BLaER1 (cell line): ENCODE measurements at regions not wholly inside any gene's neighbourhood (a gene's known extent, or its start where the extent isn't known, plus 50 kb on each side); places are given as distances from the start of the nearest gene placed in this dataset.

Source experiments
- H3K27ac ChIP-seq: shearing (Covaris generic); formaldehyde crosslinking; 2 replicates; pipeline ENCODE4 v1.8.1; 2022
- H3K27me3 ChIP-seq: shearing (Covaris generic); formaldehyde crosslinking; 2 replicates; pipeline ENCODE4 v1.8.1; 2022
- H3K36me3 ChIP-seq: shearing (Covaris generic); formaldehyde crosslinking; 2 replicates; pipeline ENCODE4 v1.8.1; 2022
- H3K4me1 ChIP-seq: shearing (Covaris generic); formaldehyde crosslinking; 2 replicates; pipeline ENCODE4 v1.8.1; 2022
- H3K4me2 ChIP-seq: shearing (Covaris generic); formaldehyde crosslinking; 2 replicates; pipeline ENCODE4 v1.8.1; 2022
- H3K4me3 ChIP-seq: shearing (Covaris generic); formaldehyde crosslinking; 2 replicates; pipeline ENCODE4 v1.8.1; 2022
- H3K9ac ChIP-seq: shearing (Covaris generic); formaldehyde crosslinking; 2 replicates; pipeline ENCODE4 v1.8.1; 2022
- H3K9me3 ChIP-seq: shearing (Covaris generic); formaldehyde crosslinking; 2 replicates; pipeline ENCODE4 v1.8.1; 2022
- H4K20me1 ChIP-seq: shearing (Covaris generic); formaldehyde crosslinking; 2 replicates; pipeline ENCODE4 v1.8.1; 2022
- Cebpa-rat ChIP-seq: shearing (Covaris generic); IDR thresholded peaks from 2 replicates; pipeline ENCODE4 v1.8.1; 2022

- Histone ChIP-seq H3K9me3 (no peaks in the 10 kb centered on the region), H3K4me2 (no peak overlapping the region), H3K4me1 (no peaks in the 10 kb centered on the region), H3K27me3 (no peaks in the 10 kb centered on the region), H4K20me1 (no peaks in the 10 kb centered on the region), H3K9ac (no peak overlapping the region), H3K36me3 (no peaks in the 10 kb centered on the region), H3K27ac (no peak overlapping the region), H3K4me3 (no peak overlapping the region)
- TF ChIP-seq Cebpa-rat: no peak
Observed at GRCh38 chr5:112010475-112010874, 253.5 kb upstream of the NREP start.

- H3K9ac ChIP-seq: no peak overlapping the region
- H3K9me3 ChIP-seq: no peaks in the 10 kb centered on the region
- no peak overlapping the region for H3K4me2 ChIP-seq
- no peak for TF ChIP-seq Cebpa-rat
- H4K20me1 ChIP-seq: no peaks in the 10 kb centered on the region
- no peaks in the 10 kb centered on the region for H3K27me3 ChIP-seq
- H3K4me3 ChIP-seq: no peak overlapping the region
- no peak overlapping the region for H3K27ac ChIP-seq
- peaks cover 5% of the 10 kb centered on the region; the same call in 1 of the 2 replicates for H3K4me1 ChIP-seq
- H3K36me3 ChIP-seq: no peaks in the 10 kb centered on the region
Observed at GRCh38 chr5:112006721-112007120, 249.7 kb upstream of the NREP start.

- TF ChIP-seq Cebpa-rat: no peak
- Histone ChIP-seq H3K9ac (no peak overlapping the region), H4K20me1 (no peaks in the 10 kb centered on the region), H3K4me1 (peaks cover 5% of the 10 kb centered on the region; the same call in 1 of the 2 replicates), H3K4me3 (no peak overlapping the region), H3K9me3 (no peaks in the 10 kb centered on the region), H3K36me3 (no peaks in the 10 kb centered on the region), H3K4me2 (no peak overlapping the region), H3K27ac (no peak overlapping the region), H3K27me3 (no peaks in the 10 kb centered on the region)
Observed at GRCh38 chr5:112005623-112005930, 248.6 kb upstream of the NREP start.

- Histone ChIP-seq H4K20me1 (no peaks in the 10 kb centered on the region), H3K36me3 (no peaks in the 10 kb centered on the region), H3K4me1 (peaks cover 5% of the 10 kb centered on the region; the same call in 1 of the 2 replicates), H3K9ac (no peak overlapping the region), H3K4me3 (no peak overlapping the region), H3K27ac (no peak overlapping the region), H3K9me3 (no peaks in the 10 kb centered on the region), H3K4me2 (no peak overlapping the region), H3K27me3 (no peaks in the 10 kb centered on the region)
- TF ChIP-seq Cebpa-rat: no peak
Observed at GRCh38 chr5:112004867-112005622, 248.1 kb upstream of the NREP start.

GRCh38 chr5:112002376-112002775, 245.4 kb upstream of the NREP start:
- no peaks in the 10 kb centered on the region for H3K9me3 ChIP-seq
- H3K4me3 ChIP-seq: no peak overlapping the region
- no peaks in the 10 kb centered on the region for H3K27me3 ChIP-seq
- TF ChIP-seq Cebpa-rat: no peak
- no peaks in the 10 kb centered on the region for H4K20me1 ChIP-seq
- no peak overlapping the region for H3K27ac ChIP-seq
- H3K4me1 ChIP-seq: peaks cover 5% of the 10 kb centered on the region; the same call in 1 of the 2 replicates
- no peak overlapping the region for H3K9ac ChIP-seq
- no peaks in the 10 kb centered on the region for H3K36me3 ChIP-seq
- no peak overlapping the region for H3K4me2 ChIP-seq

GRCh38 chr5:111999286-111999685, 242.3 kb upstream of the NREP start:
- Histone ChIP-seq H3K4me3 (no peak overlapping the region), H3K27ac (no peak overlapping the region), H3K9me3 (no peaks in the 10 kb centered on the region), H3K36me3 (no peaks in the 10 kb centered on the region), H3K4me2 (no peak overlapping the region), H3K9ac (no peak overlapping the region), H4K20me1 (no peaks in the 10 kb centered on the region), H3K4me1 (no peaks in the 10 kb centered on the region), H3K27me3 (no peaks in the 10 kb centered on the region)
- TF ChIP-seq Cebpa-rat: no peak

GRCh38 chr5:111998871-111999270, 241.9 kb upstream of the NREP start:
- H3K9me3 ChIP-seq: no peaks in the 10 kb centered on the region
- no peaks in the 10 kb centered on the region for H3K27me3 ChIP-seq
- no peaks in the 10 kb centered on the region for H4K20me1 ChIP-seq
- no peak for TF ChIP-seq Cebpa-rat
- H3K4me3 ChIP-seq: no peak overlapping the region
- H3K4me1 ChIP-seq: no peaks in the 10 kb centered on the region
- H3K27ac ChIP-seq: no peak overlapping the region
- no peaks in the 10 kb centered on the region for H3K36me3 ChIP-seq
- no peak overlapping the region for H3K9ac ChIP-seq
- no peak overlapping the region for H3K4me2 ChIP-seq

- TF ChIP-seq Cebpa-rat: no peak
- H3K36me3 ChIP-seq: no peaks in the 10 kb centered on the region
- H3K27ac ChIP-seq: no peak overlapping the region
- peaks cover 5% of the 10 kb centered on the region; the same call in 1 of the 2 replicates for H3K9me3 ChIP-seq
- no peak overlapping the region for H3K9ac ChIP-seq
- no peaks in the 10 kb centered on the region for H3K4me1 ChIP-seq
- H3K27me3 ChIP-seq: no peaks in the 10 kb centered on the region
- H3K4me3 ChIP-seq: no peak overlapping the region
- H4K20me1 ChIP-seq: no peaks in the 10 kb centered on the region
- no peak overlapping the region for H3K4me2 ChIP-seq
Observed at GRCh38 chr5:111997711-111998110, 240.7 kb upstream of the NREP start.

- H3K4me2 ChIP-seq: no peak overlapping the region
Observed at GRCh38 chr5:111997308-111997707, 240.3 kb upstream of the NREP start.

GRCh38 chr5:111996574-111996973, 239.6 kb upstream of the NREP start:
- H3K9me3 ChIP-seq: peaks cover 9% of the 10 kb centered on the region; the same call in 1 of the 2 replicates
- no peaks in the 10 kb centered on the region for H3K36me3 ChIP-seq
- no peaks in the 10 kb centered on the region for H3K4me1 ChIP-seq
- no peak overlapping the region for H3K9ac ChIP-seq
- H3K27me3 ChIP-seq: no peaks in the 10 kb centered on the region
- no peaks in the 10 kb centered on the region for H4K20me1 ChIP-seq
- no peak overlapping the region for H3K4me3 ChIP-seq
- no peak overlapping the region for H3K27ac ChIP-seq
- H3K4me2 ChIP-seq: no peak overlapping the region
- TF ChIP-seq Cebpa-rat: no peak

More at GRCh38 chr5:111997308-111997707, 240.3 kb upstream of the NREP start:
- no peak for TF ChIP-seq Cebpa-rat
- Histone ChIP-seq H3K36me3 (no peaks in the 10 kb centered on the region), H3K4me3 (no peak overlapping the region), H3K27me3 (no peaks in the 10 kb centered on the region), H4K20me1 (no peaks in the 10 kb centered on the region), H3K9ac (no peak overlapping the region), H3K4me1 (no peaks in the 10 kb centered on the region), H3K27ac (no peak overlapping the region), H3K9me3 (peaks cover 6% of the 10 kb centered on the region; the same call in 1 of the 2 replicates)
